SJCRH30 (cell line): ENCODE measurements at regions not wholly inside any gene's neighbourhood (a gene's known extent, or its start where the extent isn't known, plus 50 kb on each side); places are given as distances from the start of the nearest gene placed in this dataset.

Experiments used
- DNase-seq, 2 experiments: peaks; one replicate each; pipeline ENCODE4 v3.0.0-alpha.2; 2015 to 2020
- H3K27ac ChIP-seq: fragments of 250-450 bp; sonication (Bioruptor Pico); 2 replicates; pipeline ENCODE4 v1.5.1; 2020; ENCODE audit warnings: mild to moderate bottlenecking, moderate library complexity
- H3K27me3 ChIP-seq: fragments of 250-450 bp; sonication (Bioruptor Pico); 2 replicates; pipeline ENCODE4 v1.5.1; 2020; ENCODE audit warnings: mild to moderate bottlenecking, moderate library complexity
- H3K36me3 ChIP-seq: fragments of 250-450 bp; sonication (Bioruptor Pico); 2 replicates; pipeline ENCODE4 v1.5.1; 2020; ENCODE audit warnings: mild to moderate bottlenecking, moderate library complexity
- H3K4me1 ChIP-seq: fragments of 250-450 bp; sonication (Bioruptor Pico); 2 replicates; pipeline ENCODE4 v1.5.1; 2020; ENCODE audit warnings: mild to moderate bottlenecking, moderate library complexity
- H3K4me3 ChIP-seq: fragments of 250-450 bp; sonication (Bioruptor Pico); 2 replicates; pipeline ENCODE4 v1.5.1; 2020; ENCODE audit warnings: mild to moderate bottlenecking, moderate library complexity
- H3K9me3 ChIP-seq: fragments of 250-450 bp; sonication (Bioruptor Pico); replicated peaks from 2 replicates; pipeline ENCODE4 v1.5.1; 2020; ENCODE audit warnings: mild to moderate bottlenecking, moderate library complexity

DNA sequence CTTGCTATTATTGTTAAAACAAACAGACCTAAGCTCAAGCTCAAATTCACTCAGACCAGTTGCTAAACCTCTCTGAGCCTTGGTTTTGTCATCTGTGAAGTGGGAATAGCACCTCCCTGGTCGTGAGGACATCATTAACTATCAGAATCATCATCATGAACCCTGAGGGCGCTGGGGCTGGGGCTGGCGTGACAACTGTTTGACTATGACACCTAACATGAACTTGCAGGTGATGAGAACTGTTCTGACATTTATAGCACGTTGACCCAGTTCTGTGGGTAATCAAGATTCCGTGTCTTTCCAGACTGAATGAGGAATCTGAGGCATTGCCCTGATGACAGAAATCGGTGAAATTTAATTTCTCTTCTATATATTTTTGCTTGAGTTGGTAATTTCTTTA is 71.3 kb upstream of the CDH5 start:
- H3K4me3 ChIP-seq = no peak overlapping the region
- peaks cover 4% of the 10 kb centered on the region; the same call in 1 of the 2 replicates for H3K27me3 ChIP-seq
- H3K4me1 ChIP-seq = no peaks in the 10 kb centered on the region
- H3K27ac ChIP-seq = no peak overlapping the region
- 0 out of 2 replicates have a peak, but pooled peaks cover 4% of the 10 kb centered on the region for H3K9me3 ChIP-seq
- DNase-seq = no peak
- no peaks in the 10 kb centered on the region for H3K36me3 ChIP-seq

DNA sequence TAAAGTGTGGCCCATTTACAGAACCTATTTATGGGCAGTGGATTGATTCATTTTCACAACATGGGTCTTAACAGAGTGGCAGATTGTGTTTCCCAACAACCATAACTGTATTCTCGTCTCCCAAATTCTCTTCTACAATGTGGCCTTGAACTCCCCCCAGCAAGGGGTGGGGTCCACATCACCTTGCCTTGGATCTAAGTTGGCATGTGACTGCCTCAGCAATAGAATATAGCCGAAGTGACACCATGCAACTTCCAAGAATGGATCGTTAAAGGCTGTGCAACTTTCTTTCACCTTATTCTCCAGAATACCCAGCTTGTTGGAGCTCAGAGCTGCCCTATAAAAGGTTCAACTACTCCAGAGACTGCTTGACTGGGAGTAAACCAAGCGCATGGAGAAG is 72.0 kb upstream of the CDH5 start:
- Histone ChIP-seq H3K9me3 (0 out of 2 replicates have a peak, but pooled peaks cover 4% of the 10 kb centered on the region), H3K4me1 (no peaks in the 10 kb centered on the region), H3K27ac (no peak overlapping the region), H3K36me3 (no peaks in the 10 kb centered on the region), H3K27me3 (peaks cover 4% of the 10 kb centered on the region; the same call in 1 of the 2 replicates), H3K4me3 (no peak overlapping the region)
- DNase-seq = no peak

GRCh38 chr16:66293932-66294331 is 72.6 kb upstream of the CDH5 start:
- H3K4me3 ChIP-seq = no peak overlapping the region
- no peaks in the 10 kb centered on the region for H3K4me1 ChIP-seq
- DNase-seq = no peak
- H3K9me3 ChIP-seq = 0 out of 2 replicates have a peak, but pooled peaks cover 3% of the 10 kb centered on the region
- peaks cover 4% of the 10 kb centered on the region; the same call in 1 of the 2 replicates for H3K27me3 ChIP-seq
- no peaks in the 10 kb centered on the region for H3K36me3 ChIP-seq
- H3K27ac ChIP-seq = no peak overlapping the region

DNA sequence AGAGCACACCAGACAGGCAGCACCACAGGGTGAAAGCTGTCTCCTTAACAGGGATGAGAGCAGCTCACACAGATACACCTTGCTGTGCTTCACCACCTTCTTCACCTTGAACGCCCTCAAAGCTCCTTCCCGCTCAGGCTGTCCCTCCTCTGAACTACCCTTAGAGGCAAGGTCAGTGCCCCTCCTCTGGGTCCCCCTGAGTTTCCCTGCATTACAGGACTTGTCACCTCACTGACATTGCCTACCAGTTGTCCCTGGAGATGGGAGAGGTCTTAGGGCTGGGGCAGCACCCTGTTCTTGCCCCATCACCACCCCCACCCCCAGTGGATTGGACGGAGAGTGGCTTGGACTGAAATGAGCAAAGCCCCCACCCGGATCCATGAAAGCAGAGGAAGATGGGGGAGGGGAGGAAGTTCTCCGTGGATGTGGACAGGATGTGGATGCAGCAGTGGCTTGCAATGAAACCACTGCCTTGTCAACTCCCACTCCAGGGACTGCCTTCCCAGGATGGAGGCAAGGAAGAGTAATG is 73.2 kb upstream of the CDH5 start:
- no peak overlapping the region for H3K27ac ChIP-seq
- no peak for DNase-seq
- H3K9me3 ChIP-seq = no peaks in the 10 kb centered on the region
- no peak overlapping the region for H3K4me3 ChIP-seq
- H3K4me1 ChIP-seq = no peaks in the 10 kb centered on the region
- H3K27me3 ChIP-seq = peaks cover 4% of the 10 kb centered on the region; the same call in 1 of the 2 replicates
- H3K36me3 ChIP-seq = no peaks in the 10 kb centered on the region

DNA sequence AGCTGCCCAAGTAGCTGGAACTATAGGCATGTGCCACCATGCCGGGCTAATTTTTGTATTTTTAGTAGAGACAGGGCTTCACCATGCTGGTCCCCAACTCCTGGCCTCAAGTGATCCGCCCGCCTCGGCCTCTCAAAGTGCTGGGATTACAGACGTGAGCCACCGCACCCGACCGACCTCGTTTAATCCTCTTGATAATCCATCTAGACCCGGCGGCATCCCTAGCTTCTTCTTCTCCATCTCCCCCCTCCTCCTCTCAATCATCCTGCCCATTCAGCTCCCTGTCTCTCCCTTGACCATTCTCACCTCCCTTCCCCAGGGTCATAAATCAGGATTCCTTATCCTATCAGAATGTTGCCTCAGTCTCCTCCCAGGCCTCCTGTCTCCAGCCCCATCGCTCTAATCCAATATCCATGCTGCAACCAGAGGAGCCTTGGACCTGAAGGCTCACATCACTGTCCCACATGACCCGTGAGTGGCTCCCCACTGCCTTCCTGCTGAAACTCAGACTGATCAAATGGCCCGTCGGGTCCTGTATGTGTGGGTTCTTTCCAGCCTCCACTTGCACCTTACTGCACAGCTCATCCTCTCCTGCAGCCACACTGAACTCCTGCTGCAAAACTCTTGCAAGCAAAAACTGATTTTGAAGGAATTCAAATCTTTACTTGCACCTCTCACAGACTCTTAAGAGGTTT is 74.1 kb upstream of the CDH5 start:
- no peak overlapping the region for H3K4me3 ChIP-seq
- peaks cover 4% of the 10 kb centered on the region; the same call in 1 of the 2 replicates for H3K27me3 ChIP-seq
- no peak overlapping the region for H3K27ac ChIP-seq
- no peaks in the 10 kb centered on the region for H3K9me3 ChIP-seq
- no peaks in the 10 kb centered on the region for H3K36me3 ChIP-seq
- no peaks in the 10 kb centered on the region for H3K4me1 ChIP-seq
- DNase-seq = no peak

DNA sequence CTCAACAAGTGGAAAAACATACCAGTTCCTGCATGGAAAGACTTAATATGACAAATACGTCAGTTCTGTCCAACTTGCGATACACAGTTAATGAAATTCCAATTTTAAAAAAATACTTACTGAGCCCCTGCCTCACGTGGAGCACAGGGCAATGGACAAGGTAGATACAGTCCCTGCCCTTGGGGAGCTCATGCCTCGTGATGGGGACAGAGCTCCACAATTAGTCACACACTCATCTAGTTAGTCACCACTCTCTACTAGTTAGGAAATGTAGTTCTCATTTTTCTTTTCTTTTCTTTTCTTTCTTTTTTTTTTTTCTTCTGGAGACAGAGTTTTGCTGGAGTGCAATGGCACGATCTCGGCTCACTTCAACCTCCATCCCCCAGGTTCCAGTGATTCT is 74.7 kb upstream of the CDH5 start:
- Histone ChIP-seq H3K4me1 (no peaks in the 10 kb centered on the region), H3K4me3 (no peak overlapping the region), H3K9me3 (no peaks in the 10 kb centered on the region), H3K27ac (no peak overlapping the region), H3K27me3 (peaks cover 4% of the 10 kb centered on the region; the same call in 1 of the 2 replicates), H3K36me3 (no peaks in the 10 kb centered on the region)
- no peak for DNase-seq

- H3K9me3 ChIP-seq = no peaks in the 10 kb centered on the region
- H3K27me3 ChIP-seq = no peaks in the 10 kb centered on the region; the same call in 1 of the 2 replicates
- no peaks in the 10 kb centered on the region for H3K36me3 ChIP-seq
- no peaks in the 10 kb centered on the region for H3K4me1 ChIP-seq
- no peak for DNase-seq
- H3K4me3 ChIP-seq = no peak overlapping the region
- H3K27ac ChIP-seq = no peak overlapping the region
Observed at GRCh38 chr16:66290431-66290830, 76.1 kb upstream of the CDH5 start.

GRCh38 chr16:66289986-66290385 is 76.5 kb upstream of the CDH5 start:
- DNase-seq = no peak
- H3K4me3 ChIP-seq = no peak overlapping the region
- no peak overlapping the region for H3K27ac ChIP-seq
- H3K4me1 ChIP-seq = no peaks in the 10 kb centered on the region
- no peaks in the 10 kb centered on the region for H3K9me3 ChIP-seq
- no peaks in the 10 kb centered on the region for H3K36me3 ChIP-seq
- no peaks in the 10 kb centered on the region; the same call in 1 of the 2 replicates for H3K27me3 ChIP-seq

DNA sequence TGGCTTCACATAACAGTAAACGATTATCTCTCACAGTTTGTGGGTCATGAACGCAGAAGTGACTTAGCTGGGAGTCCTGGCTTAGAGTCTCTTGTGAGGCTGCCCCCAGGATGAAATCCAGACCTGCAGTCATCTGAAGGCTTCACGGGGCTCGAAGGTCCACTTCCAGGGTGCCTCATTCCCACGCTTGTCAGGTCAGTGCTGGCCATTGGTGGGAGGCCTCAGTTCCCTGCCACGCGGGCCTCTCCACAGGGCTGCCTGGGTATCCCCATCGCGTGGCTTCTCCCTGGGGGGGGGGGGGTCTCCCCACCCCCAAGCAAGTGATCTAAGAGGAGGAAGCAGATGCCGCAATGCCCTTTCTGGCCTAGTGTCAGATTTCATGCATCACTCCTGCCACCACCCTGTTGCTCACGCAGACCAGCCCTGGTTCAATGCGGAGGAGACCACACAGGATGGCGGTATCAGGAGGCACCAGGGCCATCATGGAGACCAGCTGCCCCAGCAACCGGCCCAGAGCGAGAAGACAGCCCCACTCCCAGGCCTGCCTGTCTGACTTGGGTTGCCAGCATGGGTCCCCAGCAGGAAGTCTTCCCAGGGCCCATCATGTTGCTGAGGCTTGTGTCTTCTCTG is 77.3 kb upstream of the CDH5 start:
- Histone ChIP-seq H3K4me3 (no peak overlapping the region), H3K27me3 (no peaks in the 10 kb centered on the region; the same call in 1 of the 2 replicates), H3K4me1 (no peaks in the 10 kb centered on the region), H3K27ac (no peak overlapping the region), H3K9me3 (no peaks in the 10 kb centered on the region), H3K36me3 (no peaks in the 10 kb centered on the region)
- peak; percentile 35 to 49 for DNase-seq

- Histone ChIP-seq H3K4me1 (no peaks in the 10 kb centered on the region), H3K27me3 (no peaks in the 10 kb centered on the region; the same call in 1 of the 2 replicates), H3K4me3 (no peak overlapping the region), H3K9me3 (no peaks in the 10 kb centered on the region), H3K27ac (no peak overlapping the region), H3K36me3 (no peaks in the 10 kb centered on the region)
- no peak for DNase-seq
Observed at GRCh38 chr16:66287926-66288325, 78.6 kb upstream of the CDH5 start.

DNA sequence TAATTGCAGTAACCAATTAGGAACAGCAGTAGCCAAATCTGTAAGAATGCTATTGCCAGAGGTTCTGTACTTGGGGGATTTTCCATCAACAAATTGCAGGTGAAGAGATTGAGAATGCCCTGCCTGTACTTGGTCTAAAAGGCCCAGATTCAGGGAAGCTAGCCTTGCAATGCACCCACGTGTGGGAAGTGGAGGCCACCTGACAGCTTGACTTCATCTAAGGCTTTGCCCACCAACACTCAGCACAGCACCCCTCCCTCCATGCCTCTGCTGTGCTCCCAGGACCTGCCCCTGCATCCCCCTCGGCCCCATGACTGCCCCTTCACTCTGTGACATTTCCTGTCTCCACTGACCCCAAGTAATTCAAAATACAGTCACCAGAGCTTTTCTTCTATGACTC is 79.1 kb upstream of the CDH5 start:
- no peak overlapping the region for H3K27ac ChIP-seq
- no peak for DNase-seq
- no peaks in the 10 kb centered on the region for H3K36me3 ChIP-seq
- H3K9me3 ChIP-seq = no peaks in the 10 kb centered on the region
- H3K4me3 ChIP-seq = no peak overlapping the region
- no peaks in the 10 kb centered on the region; the same call in 1 of the 2 replicates for H3K27me3 ChIP-seq
- no peaks in the 10 kb centered on the region for H3K4me1 ChIP-seq

GRCh38 chr16:66286527-66286926 is 80.0 kb upstream of the CDH5 start:
- H3K9me3 ChIP-seq = no peaks in the 10 kb centered on the region
- no peaks in the 10 kb centered on the region for H3K27me3 ChIP-seq
- H3K4me3 ChIP-seq = no peak overlapping the region
- H3K4me1 ChIP-seq = no peaks in the 10 kb centered on the region
- no peak for DNase-seq
- H3K27ac ChIP-seq = no peak overlapping the region
- H3K36me3 ChIP-seq = no peaks in the 10 kb centered on the region

- Histone ChIP-seq H3K27me3 (no peaks in the 10 kb centered on the region), H3K4me1 (peaks cover 2% of the 10 kb centered on the region; the same call in 1 of the 2 replicates), H3K4me3 (no peak overlapping the region), H3K9me3 (peaks cover 21% of the 10 kb centered on the region), H3K27ac (no peak overlapping the region), H3K36me3 (no peaks in the 10 kb centered on the region)
- DNase-seq = no peak
Observed at GRCh38 chr16:66278604-66279262, 87.8 kb upstream of the CDH5 start.

- H3K27me3 ChIP-seq = no peaks in the 10 kb centered on the region
- H3K4me3 ChIP-seq = no peak overlapping the region
- peaks cover 21% of the 10 kb centered on the region for H3K9me3 ChIP-seq
- peaks cover 6% of the 10 kb centered on the region; the same call in 1 of the 2 replicates for H3K4me1 ChIP-seq
- no peaks in the 10 kb centered on the region for H3K36me3 ChIP-seq
- H3K27ac ChIP-seq = no peak overlapping the region
- no peak for DNase-seq
Observed at GRCh38 chr16:66278111-66278531, 88.4 kb upstream of the CDH5 start.
